ENCODE measurements at regions not wholly inside any gene's neighbourhood (a gene's known extent, or its start where the extent isn't known, plus 50 kb on each side); places are given as distances from the start of the nearest gene placed in this dataset.

- no peak for TF ChIP-seq POLR2A (IDR thresholded peaks at IDR 0.05)
- no peak for TF ChIP-seq CTCF (IDR thresholded peaks at IDR 0.05)
- H3K4me3 ChIP-seq, result no peak overlapping the region
- intact Hi-C loops (cut with DNase I; ENCODE audit: low total_unique reads), result no loop called here
These were observed 180.5 kb upstream of the ARX start for GRCh38 chrX:25196221-25196620.

GRCh38 chrX:25191403-25191802 is 175.6 kb upstream of the ARX start:
- H3K27ac ChIP-seq, result no peak overlapping the region
- no peaks in the 10 kb centered on the region for H3K4me1 ChIP-seq
- no peak overlapping the region for H3K4me3 ChIP-seq
- DNase-seq, result no peak
- intact Hi-C loops (cut with DNase I; ENCODE audit: low total_unique reads), result no loop called here
- H3K36me3 ChIP-seq, result no peaks in the 10 kb centered on the region
- H3K27me3 ChIP-seq, result no peaks in the 10 kb centered on the region
- TF ChIP-seq CTCF (IDR thresholded peaks at IDR 0.05) (no peak), POLR2A (IDR thresholded peaks at IDR 0.05) (no peak)
- H3K9me3 ChIP-seq, result no peaks in the 10 kb centered on the region

More at GRCh38 chrX:25196221-25196620, 180.5 kb upstream of the ARX start:
- Histone ChIP-seq H3K4me1 (no peaks in the 10 kb centered on the region), H3K27me3 (no peaks in the 10 kb centered on the region), H3K36me3 (no peaks in the 10 kb centered on the region), H3K27ac (no peak overlapping the region), H3K9me3 (no peaks in the 10 kb centered on the region)
- DNase-seq, result no peak

GRCh38 chrX:25181775-25182174 is 166.0 kb upstream of the ARX start:
- H3K4me1 ChIP-seq, result no peaks in the 10 kb centered on the region
- no peak overlapping the region for H3K27ac ChIP-seq
- no peaks in the 10 kb centered on the region for H3K36me3 ChIP-seq
- intact Hi-C loops (cut with DNase I; ENCODE audit: low total_unique reads), result no loop called here
- H3K4me3 ChIP-seq, result no peak overlapping the region
- no peak for TF ChIP-seq POLR2A (IDR thresholded peaks at IDR 0.05)
- TF ChIP-seq CTCF (IDR thresholded peaks at IDR 0.05), result no peak
- no peaks in the 10 kb centered on the region for H3K9me3 ChIP-seq
- no peaks in the 10 kb centered on the region for H3K27me3 ChIP-seq
- no peak for DNase-seq

GRCh38 chrX:25180242-25180641 is 164.5 kb upstream of the ARX start:
- no peak for TF ChIP-seq POLR2A (IDR thresholded peaks at IDR 0.05)
- no peak for TF ChIP-seq CTCF (IDR thresholded peaks at IDR 0.05)
- H3K27me3 ChIP-seq, result no peaks in the 10 kb centered on the region

GRCh38 chrX:25178555-25178954 is 162.8 kb upstream of the ARX start:
- Histone ChIP-seq H3K4me1 (no peaks in the 10 kb centered on the region), H3K9me3 (no peaks in the 10 kb centered on the region), H3K27ac (no peak overlapping the region), H3K27me3 (no peaks in the 10 kb centered on the region), H3K4me3 (no peak overlapping the region), H3K36me3 (no peaks in the 10 kb centered on the region)
- intact Hi-C loops (cut with DNase I; ENCODE audit: low total_unique reads), result no loop called here
- TF ChIP-seq CTCF (IDR thresholded peaks at IDR 0.05) (no peak), POLR2A (IDR thresholded peaks at IDR 0.05) (no peak)
- DNase-seq, result no peak

More at GRCh38 chrX:25180242-25180641, 164.5 kb upstream of the ARX start:
- Histone ChIP-seq H3K27ac (no peak overlapping the region), H3K4me1 (no peaks in the 10 kb centered on the region), H3K36me3 (no peaks in the 10 kb centered on the region), H3K9me3 (no peaks in the 10 kb centered on the region), H3K4me3 (no peak overlapping the region)
- intact Hi-C loops (cut with DNase I; ENCODE audit: low total_unique reads), result no loop called here
- DNase-seq, result no peak
